Retinal pigment epithelial cell (primary cell): ENCODE measurements at regions not wholly inside any gene's neighbourhood (a gene's known extent, or its start where the extent isn't known, plus 50 kb on each side); places are given as distances from the start of the nearest gene placed in this dataset.

Experiments
- DNase-seq: peaks from one replicate; pipeline ENCODE4 v3.0.0-alpha.2; 2010; ENCODE audit warnings: low read depth
- H3K4me3 ChIP-seq: 2 replicates; pipeline ENCODE4 v1.5.1; 2011; ENCODE audit warnings: mild to moderate bottlenecking, low read length, control low read depth, moderate library complexity
- TF ChIP-seq, protein P1 (sequence below): conservative IDR thresholded peaks from 2 replicates; pipeline ENCODE4 v1.5.1; 2011; ENCODE audit warnings: low read depth, low read length, control low read depth, inconsistent platforms

DNA sequence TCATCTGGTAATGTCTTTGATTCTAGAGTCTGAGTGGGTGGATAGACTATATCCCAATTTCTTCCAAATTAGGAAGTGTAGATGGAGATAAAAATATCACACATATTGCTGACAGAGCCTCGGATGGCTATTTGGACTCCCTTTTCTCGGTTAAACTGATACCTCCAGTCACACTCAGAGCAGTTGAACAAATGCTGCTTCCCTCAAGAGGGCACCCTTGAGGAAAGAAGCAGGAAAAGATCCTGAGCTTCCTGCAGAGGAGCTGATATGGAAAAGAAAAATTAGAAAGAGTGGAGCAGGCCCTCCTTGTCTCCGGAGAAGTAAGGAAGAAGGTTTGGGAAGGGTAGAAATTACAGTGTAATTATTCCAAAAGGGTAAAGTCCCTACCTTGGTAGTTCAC lies 96.2 kb upstream of the CCSER1 start:
- TF ChIP-seq, protein P1, sequence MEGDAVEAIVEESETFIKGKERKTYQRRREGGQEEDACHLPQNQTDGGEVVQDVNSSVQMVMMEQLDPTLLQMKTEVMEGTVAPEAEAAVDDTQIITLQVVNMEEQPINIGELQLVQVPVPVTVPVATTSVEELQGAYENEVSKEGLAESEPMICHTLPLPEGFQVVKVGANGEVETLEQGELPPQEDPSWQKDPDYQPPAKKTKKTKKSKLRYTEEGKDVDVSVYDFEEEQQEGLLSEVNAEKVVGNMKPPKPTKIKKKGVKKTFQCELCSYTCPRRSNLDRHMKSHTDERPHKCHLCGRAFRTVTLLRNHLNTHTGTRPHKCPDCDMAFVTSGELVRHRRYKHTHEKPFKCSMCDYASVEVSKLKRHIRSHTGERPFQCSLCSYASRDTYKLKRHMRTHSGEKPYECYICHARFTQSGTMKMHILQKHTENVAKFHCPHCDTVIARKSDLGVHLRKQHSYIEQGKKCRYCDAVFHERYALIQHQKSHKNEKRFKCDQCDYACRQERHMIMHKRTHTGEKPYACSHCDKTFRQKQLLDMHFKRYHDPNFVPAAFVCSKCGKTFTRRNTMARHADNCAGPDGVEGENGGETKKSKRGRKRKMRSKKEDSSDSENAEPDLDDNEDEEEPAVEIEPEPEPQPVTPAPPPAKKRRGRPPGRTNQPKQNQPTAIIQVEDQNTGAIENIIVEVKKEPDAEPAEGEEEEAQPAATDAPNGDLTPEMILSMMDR: peak; percentile 64
- no peak for DNase-seq
- H3K4me3 ChIP-seq: no peak overlapping the region

DNA sequence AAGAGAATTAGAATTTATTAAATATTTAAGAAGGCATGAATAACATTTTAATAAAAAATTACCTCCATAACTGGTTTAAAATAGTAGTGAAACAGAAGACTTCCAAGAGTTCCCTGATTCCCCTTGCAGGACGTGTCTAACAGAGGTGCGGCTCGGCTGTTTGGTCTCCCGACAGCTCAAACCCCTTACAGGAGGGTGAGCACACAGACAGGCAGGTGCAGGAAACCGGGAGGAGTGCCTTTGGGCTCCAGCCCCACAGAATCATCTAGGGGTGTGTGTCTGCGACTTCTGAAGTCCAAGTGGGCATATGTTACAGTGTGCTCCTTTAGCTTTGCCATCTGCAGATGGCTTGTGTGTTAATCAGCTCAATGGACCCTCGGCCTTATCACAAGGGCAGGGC lies 88.1 kb upstream of the CCSER1 start:
- no peak overlapping the region for H3K4me3 ChIP-seq
- TF ChIP-seq, protein P1: no peak
- DNase-seq: no peak

DNA sequence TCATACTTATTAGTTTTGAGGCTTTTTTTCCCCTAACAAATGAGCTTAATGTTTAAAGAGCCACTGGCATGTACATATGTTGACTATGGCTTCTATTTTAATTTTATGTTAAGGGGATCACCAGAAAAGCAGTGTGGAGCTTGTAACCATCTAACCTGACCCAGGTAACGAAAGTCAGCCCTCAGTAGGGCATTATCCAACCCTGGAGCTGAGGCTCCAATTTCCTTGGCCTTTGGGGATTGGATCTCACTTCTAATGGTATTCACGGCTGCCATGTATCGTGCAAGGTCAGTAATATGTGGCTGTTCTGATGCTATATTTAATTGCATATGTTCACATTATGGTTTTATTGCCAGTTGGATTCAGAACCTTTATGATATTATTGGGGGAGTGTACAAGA lies 75.2 kb upstream of the CCSER1 start:
- no peak overlapping the region for H3K4me3 ChIP-seq
- no peak for DNase-seq
- TF ChIP-seq, protein P1: no peak

DNA sequence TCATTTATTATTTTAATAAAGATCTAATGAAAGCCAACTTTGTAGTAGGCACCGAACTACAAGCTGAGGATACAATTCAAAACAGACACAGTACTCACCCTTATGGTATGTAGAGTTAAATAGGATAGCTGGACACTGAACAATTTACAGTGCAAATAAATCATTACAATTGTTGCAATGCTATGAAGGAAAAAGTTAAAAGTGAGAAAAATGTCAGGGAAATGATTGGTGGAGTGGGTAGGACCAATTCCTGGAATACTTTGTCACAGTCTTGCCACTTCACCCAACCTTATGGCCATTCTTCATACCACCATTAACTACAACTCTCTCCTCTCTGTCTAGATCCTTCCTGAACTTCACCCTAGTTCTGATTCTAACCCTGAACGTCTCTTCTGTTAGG lies 70.1 kb upstream of the CCSER1 start:
- H3K4me3 ChIP-seq: no peak overlapping the region
- TF ChIP-seq, protein P1: no peak
- DNase-seq: no peak

DNA sequence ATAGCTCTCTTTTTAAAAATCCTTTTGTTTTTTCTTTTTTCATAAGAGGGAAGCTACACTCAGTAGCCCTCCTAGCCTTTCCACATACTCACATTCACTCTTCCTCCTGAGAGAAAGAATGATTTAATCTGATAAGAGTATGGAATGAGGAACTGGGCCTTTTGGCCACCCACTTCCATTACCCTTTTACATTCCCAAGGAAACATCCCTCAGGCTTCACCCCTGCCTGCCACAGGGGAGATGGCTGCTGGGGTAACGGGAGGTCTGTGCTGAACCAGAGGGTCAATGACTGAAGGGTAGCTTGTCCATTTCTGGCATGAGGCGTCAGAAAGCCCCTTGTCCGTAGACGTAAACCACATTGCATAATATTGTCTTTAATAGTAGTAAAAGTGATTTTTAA lies 67.2 kb upstream of the CCSER1 start:
- TF ChIP-seq, protein P1: no peak
- H3K4me3 ChIP-seq: no peak overlapping the region
- no peak for DNase-seq

DNA sequence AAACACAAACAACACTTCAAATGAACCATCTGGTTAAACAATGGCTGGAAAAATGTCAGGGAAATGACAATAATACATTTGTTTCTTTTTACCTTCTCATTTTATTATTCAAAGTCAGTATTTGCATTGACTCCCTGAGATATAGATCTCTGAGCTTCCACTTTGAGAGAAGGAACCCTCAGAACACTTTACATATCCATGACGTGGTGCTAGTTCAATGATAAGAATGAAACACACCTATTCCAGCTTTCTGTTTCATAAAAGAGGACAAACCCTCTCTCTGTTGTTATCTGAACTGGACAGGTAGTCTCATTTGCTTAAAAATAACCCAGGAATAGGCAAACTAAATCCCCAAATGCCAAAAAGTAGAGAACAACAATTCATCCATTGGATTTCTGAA lies 65.3 kb upstream of the CCSER1 start:
- TF ChIP-seq, protein P1: no peak
- H3K4me3 ChIP-seq: no peak overlapping the region
- DNase-seq: no peak

DNA sequence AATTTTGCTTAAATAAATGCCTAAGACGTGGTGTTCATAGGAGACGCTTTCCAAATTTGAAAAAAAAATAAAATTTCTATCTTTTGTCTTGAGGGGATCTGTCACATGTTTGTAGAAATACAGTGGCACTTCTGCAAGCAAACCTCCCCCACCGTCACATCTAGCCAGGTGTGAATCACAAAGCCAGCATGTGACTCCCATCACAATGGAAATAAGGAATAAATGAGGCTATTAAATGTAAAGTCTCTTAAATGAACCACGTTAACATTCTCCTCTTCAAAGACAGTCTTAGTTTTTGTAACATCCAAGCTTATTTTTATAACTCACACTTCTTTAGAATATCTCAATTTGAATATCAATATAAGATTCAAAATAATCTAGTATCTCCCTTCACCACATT lies 63.0 kb upstream of the CCSER1 start:
- no peak for DNase-seq
- no peak overlapping the region for H3K4me3 ChIP-seq
- TF ChIP-seq, protein P1: no peak
